OCI-LY1 (cell line): ENCODE measurements at regions not wholly inside any gene's neighbourhood (a gene's known extent, or its start where the extent isn't known, plus 50 kb on each side); places are given as distances from the start of the nearest gene placed in this dataset.

Experiments used
- H2AFZ ChIP-seq: fragments of 200-600 bp; sonication (generic), shearing (Covaris generic); 2 replicates; pipeline ENCODE4 v1.6.0; 2014; ENCODE audit warnings: antibody characterized with exemption, mild to moderate bottlenecking, low read length
- H3F3A ChIP-seq: fragments of 200-600 bp; sonication (generic), shearing (Covaris generic); 2 replicates; pipeline ENCODE4 v1.6.0; 2014; ENCODE audit warnings: mild to moderate bottlenecking, antibody characterized with exemption, low read length, moderate library complexity; ENCODE audit not compliant: insufficient read depth
- H3K27ac ChIP-seq: fragments of 200-600 bp; sonication (generic); 2 replicates; pipeline ENCODE4 v1.5.1; 2014; ENCODE audit warnings: low read length, mixed run types, mild to moderate bottlenecking, low read depth; ENCODE audit not compliant: poor library complexity, severe bottlenecking
- H3K27me3 ChIP-seq: fragments of 200-600 bp; sonication (generic); 2 replicates; pipeline ENCODE4 v1.6.0; 2014; ENCODE audit warnings: antibody characterized with exemption, mild to moderate bottlenecking, low read length, moderate library complexity; ENCODE audit not compliant: insufficient read depth
- H3K36me3 ChIP-seq: fragments of 200-600 bp; sonication (generic); 2 replicates; pipeline ENCODE4 v1.6.1; 2014; ENCODE audit warnings: mild to moderate bottlenecking, antibody characterized with exemption, low read length, moderate library complexity, mixed read lengths; ENCODE audit not compliant: insufficient read depth
- H3K4me1 ChIP-seq: fragments of 200-600 bp; sonication (generic); 2 replicates; pipeline ENCODE4 v1.5.1; 2014; ENCODE audit warnings: mild to moderate bottlenecking, low read length, moderate library complexity; ENCODE audit not compliant: insufficient read depth, severe bottlenecking
- H3K4me2 ChIP-seq: fragments of 200-600 bp; sonication (generic), shearing (Covaris generic); 2 replicates; pipeline ENCODE4 v1.6.1; 2014; ENCODE audit warnings: low read length
- H3K4me3 ChIP-seq: fragments of 200-600 bp; sonication (generic); 2 replicates; pipeline ENCODE4 v1.5.1; 2014; ENCODE audit warnings: low read length, low read depth, mild to moderate bottlenecking, mixed read lengths; ENCODE audit not compliant: poor library complexity, severe bottlenecking
- H3K79me2 ChIP-seq: fragments of 200-600 bp; shearing (Covaris generic); 2 replicates; pipeline ENCODE4 v1.6.1; 2016; ENCODE audit warnings: mixed run types, low read length, mixed read lengths; ENCODE audit not compliant: insufficient read depth
- H3K9ac ChIP-seq: fragments of 200-600 bp; sonication (generic), shearing (Covaris generic); 2 replicates; pipeline ENCODE4 v1.6.1; 2014; ENCODE audit warnings: mild to moderate bottlenecking, low read length, mixed read lengths
- H3K9me2 ChIP-seq: fragments of 200-600 bp; sonication (generic), shearing (Covaris generic); 2 replicates; pipeline ENCODE4 v1.6.1; 2014; ENCODE audit warnings: low read depth, mild to moderate bottlenecking, low read length, mixed read lengths
- H3K9me3 ChIP-seq: fragments of 200-600 bp; shearing (Covaris generic); 2 replicates; pipeline ENCODE4 v1.6.1; 2014; ENCODE audit warnings: low read length, mixed read lengths
- H4K20me1 ChIP-seq: fragments of 200-600 bp; sonication (generic), shearing (Covaris generic); 2 replicates; pipeline ENCODE4 v1.6.0; 2016; ENCODE audit warnings: mild to moderate bottlenecking, low read length; ENCODE audit not compliant: insufficient read depth
- EZH2 ChIP-seq: fragments of 200-600 bp; sonication (generic), shearing (Covaris generic); IDR thresholded peaks from 2 replicates; pipeline ENCODE4 v1.8.0; 2017; ENCODE audit warnings: borderline replicate concordance, mixed run types, mild to moderate bottlenecking, antibody characterized with exemption, low read length, moderate library complexity, mixed read lengths
- TF ChIP-seq, protein P1 (sequence below): fragments of 200-600 bp; sonication (generic), shearing (Covaris generic); IDR thresholded peaks from 2 replicates; pipeline ENCODE4 v1.5.1; 2017; ENCODE audit warnings: mild to moderate bottlenecking, antibody characterized with exemption, low read length, moderate library complexity, mixed read lengths

GRCh38 chr1:219269171-219269570, 95.5 kb downstream of the LYPLAL1 start:
- Histone ChIP-seq H3K79me2 (no peaks in the 10 kb centered on the region), H3K9me3 (no peaks in the 10 kb centered on the region), H3K4me2 (no peak overlapping the region), H3K4me1 (no peaks in the 10 kb centered on the region), H3K9me2 (no peaks in the 10 kb centered on the region), H3K27me3 (no peaks in the 10 kb centered on the region), H4K20me1 (no peaks in the 10 kb centered on the region), H3K27ac (no peak overlapping the region), H3F3A (no peaks in the 10 kb centered on the region), H3K4me3 (no peak overlapping the region), H3K9ac (no peak overlapping the region), H3K36me3 (no peaks in the 10 kb centered on the region), H2AFZ (no peak overlapping the region)
- TF ChIP-seq, protein P1, sequence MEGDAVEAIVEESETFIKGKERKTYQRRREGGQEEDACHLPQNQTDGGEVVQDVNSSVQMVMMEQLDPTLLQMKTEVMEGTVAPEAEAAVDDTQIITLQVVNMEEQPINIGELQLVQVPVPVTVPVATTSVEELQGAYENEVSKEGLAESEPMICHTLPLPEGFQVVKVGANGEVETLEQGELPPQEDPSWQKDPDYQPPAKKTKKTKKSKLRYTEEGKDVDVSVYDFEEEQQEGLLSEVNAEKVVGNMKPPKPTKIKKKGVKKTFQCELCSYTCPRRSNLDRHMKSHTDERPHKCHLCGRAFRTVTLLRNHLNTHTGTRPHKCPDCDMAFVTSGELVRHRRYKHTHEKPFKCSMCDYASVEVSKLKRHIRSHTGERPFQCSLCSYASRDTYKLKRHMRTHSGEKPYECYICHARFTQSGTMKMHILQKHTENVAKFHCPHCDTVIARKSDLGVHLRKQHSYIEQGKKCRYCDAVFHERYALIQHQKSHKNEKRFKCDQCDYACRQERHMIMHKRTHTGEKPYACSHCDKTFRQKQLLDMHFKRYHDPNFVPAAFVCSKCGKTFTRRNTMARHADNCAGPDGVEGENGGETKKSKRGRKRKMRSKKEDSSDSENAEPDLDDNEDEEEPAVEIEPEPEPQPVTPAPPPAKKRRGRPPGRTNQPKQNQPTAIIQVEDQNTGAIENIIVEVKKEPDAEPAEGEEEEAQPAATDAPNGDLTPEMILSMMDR = no peak
- TF ChIP-seq EZH2 = no peak

DNA sequence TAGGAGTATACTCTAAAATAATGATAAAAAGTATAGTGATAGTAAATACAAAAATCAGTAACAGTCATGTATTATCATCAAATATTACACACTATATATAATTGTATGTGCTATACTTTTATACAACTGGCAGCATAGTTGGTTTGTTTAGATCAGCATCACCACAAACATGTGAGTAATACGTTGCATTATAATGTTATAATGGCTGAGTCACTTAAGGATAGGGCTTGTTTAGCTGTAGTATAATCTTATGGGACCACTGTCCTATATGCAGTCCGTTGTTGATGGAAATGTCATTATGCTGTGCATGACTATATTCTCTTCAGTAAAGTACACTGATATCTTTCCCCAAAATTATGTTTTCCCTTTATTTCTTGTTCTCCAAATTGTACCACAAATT, 92.8 kb downstream of the LYPLAL1 start:
- Histone ChIP-seq H2AFZ (no peak overlapping the region), H3K4me1 (no peaks in the 10 kb centered on the region), H3K79me2 (no peaks in the 10 kb centered on the region), H3K4me3 (no peak overlapping the region), H3K9me3 (no peaks in the 10 kb centered on the region), H4K20me1 (no peaks in the 10 kb centered on the region), H3K27ac (no peak overlapping the region), H3K9ac (no peak overlapping the region), H3K9me2 (no peaks in the 10 kb centered on the region), H3F3A (no peaks in the 10 kb centered on the region), H3K4me2 (no peak overlapping the region), H3K36me3 (no peaks in the 10 kb centered on the region), H3K27me3 (no peaks in the 10 kb centered on the region)
- no peak for TF ChIP-seq EZH2
- TF ChIP-seq, protein P1 = no peak

DNA sequence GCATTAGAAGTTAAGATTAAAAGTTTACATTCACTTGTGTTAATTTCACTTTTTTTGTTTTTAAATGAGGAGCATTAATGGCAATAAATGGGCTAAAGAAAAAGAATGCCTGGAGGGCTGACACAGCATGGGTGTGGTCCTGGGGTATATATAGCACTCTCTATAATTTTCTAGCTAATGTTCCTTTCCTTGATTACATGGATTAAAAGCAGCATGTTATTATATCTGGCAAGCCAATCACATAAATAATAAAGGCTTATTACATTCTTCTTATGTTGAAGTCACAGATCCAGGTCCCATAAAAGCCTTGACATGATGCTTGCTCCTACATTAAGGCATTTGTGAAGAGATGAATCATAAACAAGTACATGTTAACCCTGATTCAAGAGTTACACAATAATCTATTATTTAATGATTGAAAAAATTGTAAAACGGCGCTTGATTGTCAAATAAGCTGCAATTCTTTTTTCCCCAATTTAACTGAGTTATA, 91.4 kb downstream of the LYPLAL1 start:
- Histone ChIP-seq H3K27ac (no peak overlapping the region), H3F3A (no peaks in the 10 kb centered on the region), H3K9me3 (no peaks in the 10 kb centered on the region), H3K9me2 (no peaks in the 10 kb centered on the region), H3K27me3 (no peaks in the 10 kb centered on the region), H4K20me1 (no peaks in the 10 kb centered on the region), H3K4me1 (no peaks in the 10 kb centered on the region), H3K4me2 (no peak overlapping the region), H2AFZ (no peak overlapping the region), H3K9ac (no peak overlapping the region), H3K79me2 (no peaks in the 10 kb centered on the region), H3K4me3 (no peak overlapping the region), H3K36me3 (no peaks in the 10 kb centered on the region)
- no peak for TF ChIP-seq EZH2
- TF ChIP-seq, protein P1 = no peak
